ENCODE measurements at regions not wholly inside any gene's neighbourhood (a gene's known extent, or its start where the extent isn't known, plus 50 kb on each side); places are given as distances from the start of the nearest gene placed in this dataset.

GRCh38 chr4:79466621-79467020 lies 58.6 kb upstream of the GK2 start:
- no peak for FAIRE-seq
- no peak for DNase-seq (ENCODE audit: insufficient read length, low spot score)
- no peak for TF ChIP-seq CTCF (IDR thresholded peaks at IDR 0.05; ENCODE audit: insufficient read depth, missing control alignments)
